HEK293T (cell line): ENCODE measurements at regions not wholly inside any gene's neighbourhood (a gene's known extent, or its start where the extent isn't known, plus 50 kb on each side); places are given as distances from the start of the nearest gene placed in this dataset.

Experiments used
- CTCF ChIA-PET: fragments of 350-600 bp; formaldehyde crosslinking; extraction: SDS; loops from one replicate; lab custom pipeline; 2021; ENCODE audit warnings: antibody characterized with exemption, inconsistent platforms; lab: Yijun Ruan, JAX
- POLR2A ChIA-PET: fragments of 350-600 bp; formaldehyde crosslinking; extraction: SDS; loops from one replicate; lab custom pipeline; 2020; ENCODE audit warnings: antibody characterized with exemption, inconsistent platforms; lab: Yijun Ruan, JAX
- DNase-seq: peaks from one replicate; pipeline ENCODE4 v3.0.0; 2012; ENCODE audit warnings: mixed read lengths; ENCODE audit errors: extremely low spot score
- ARNT ChIP-seq: fragments of 450-650 bp; IDR thresholded peaks from 2 replicates; pipeline ENCODE4 v1.6.1; 2017; ENCODE audit warnings: mild to moderate bottlenecking
- BHLHE40 ChIP-seq: fragments of 450-650 bp; IDR thresholded peaks from 2 replicates; pipeline ENCODE4 v1.6.1; 2016; ENCODE audit warnings: mild to moderate bottlenecking, moderate library complexity, borderline replicate concordance
- CTBP1 ChIP-seq: fragments of 450-650 bp; IDR thresholded peaks from 2 replicates; pipeline ENCODE4 v1.6.1; 2016; ENCODE audit warnings: borderline replicate concordance
- ELF4 ChIP-seq: fragments of 450-650 bp; IDR thresholded peaks from 2 replicates; pipeline ENCODE4 v1.6.1; 2017; ENCODE audit warnings: antibody characterized with exemption
- FOXA1 ChIP-seq: fragments of 450-650 bp; IDR thresholded peaks from 2 replicates; pipeline ENCODE4 v1.6.1; 2016; ENCODE audit warnings: mild to moderate bottlenecking
- FOXK2 ChIP-seq: fragments of 450-650 bp; IDR thresholded peaks from 2 replicates; pipeline ENCODE4 v1.6.1; 2016; ENCODE audit warnings: mild to moderate bottlenecking
- FOXM1 ChIP-seq: fragments of 450-650 bp; IDR thresholded peaks from 2 replicates; pipeline ENCODE4 v1.6.1; 2017; ENCODE audit warnings: mild to moderate bottlenecking, borderline replicate concordance
- HDGF ChIP-seq: fragments of 450-650 bp; IDR thresholded peaks from 2 replicates; pipeline ENCODE4 v1.6.1; 2017; ENCODE audit warnings: antibody characterized with exemption, borderline replicate concordance
- L3MBTL2 ChIP-seq: fragments of 450-650 bp; conservative IDR thresholded peaks from 2 replicates; pipeline ENCODE4 v1.6.1; 2016; ENCODE audit warnings: mild to moderate bottlenecking
- LEF1 ChIP-seq: fragments of 450-650 bp; IDR thresholded peaks from 2 replicates; pipeline ENCODE4 v1.6.1; 2017; ENCODE audit warnings: mild to moderate bottlenecking, borderline replicate concordance
- NFRKB ChIP-seq: fragments of 450-650 bp; IDR thresholded peaks from 2 replicates; pipeline ENCODE4 v1.6.1; 2016; ENCODE audit warnings: mild to moderate bottlenecking, moderate library complexity
- PKNOX1 ChIP-seq: fragments of 450-650 bp; IDR thresholded peaks from 2 replicates; pipeline ENCODE4 v1.6.1; 2016
- SP1 ChIP-seq: fragments of 450-650 bp; IDR thresholded peaks from 2 replicates; pipeline ENCODE4 v1.6.1; 2017
- SUZ12 ChIP-seq: fragments of 450-650 bp; IDR thresholded peaks from 2 replicates; pipeline ENCODE4 v1.6.1; 2016; ENCODE audit warnings: mild to moderate bottlenecking
- TARDBP ChIP-seq: fragments of 450-650 bp; IDR thresholded peaks from 2 replicates; pipeline ENCODE4 v1.6.1; 2016
- ZNF384 ChIP-seq: fragments of 450-650 bp; IDR thresholded peaks from 2 replicates; pipeline ENCODE4 v1.6.1; 2016

GRCh38 chr18:61702007-61702406 is 190.8 kb downstream of the RNF152 start:
- CTCF ChIA-PET: no interaction called here
- DNase-seq: no peak

GRCh38 chr18:61699397-61700110 is 193.3 kb downstream of the RNF152 start:
- DNase-seq: no peak
- ChIA-PET POLR2A (interaction anchor here (0.6 kb wide), 1 partner anchor 16 kb away, joined by 3 read pairs; no protein-coding TSS in a partner anchor), CTCF (no interaction called here)
- no peak for TF ChIP-seq L3MBTL2
- TF ChIP-seq ZNF384: no peak
- TF ChIP-seq SP1: no peak
- no peak for TF ChIP-seq NFRKB
- no peak for TF ChIP-seq FOXA1
- no peak for TF ChIP-seq TARDBP
- no peak for TF ChIP-seq FOXK2
- TF ChIP-seq FOXM1: no peak
- TF ChIP-seq CTBP1: no peak
- TF ChIP-seq PKNOX1: no peak
- TF ChIP-seq LEF1: no peak

More at GRCh38 chr18:61702007-61702406, 190.8 kb downstream of the RNF152 start:
- POLR2A ChIA-PET: no interaction called here
- TF ChIP-seq SUZ12: no peak
- TF ChIP-seq FOXK2: no peak
- no peak for TF ChIP-seq SP1
- TF ChIP-seq PKNOX1: no peak
- no peak for TF ChIP-seq FOXM1
- no peak for TF ChIP-seq TARDBP
- TF ChIP-seq NFRKB: no peak

GRCh38 chr18:61697306-61697909 is 195.4 kb downstream of the RNF152 start:
- DNase-seq: no peak
- no peak for TF ChIP-seq SP1
- no peak for TF ChIP-seq SUZ12
- no peak for TF ChIP-seq ELF4
- TF ChIP-seq L3MBTL2: no peak
- TF ChIP-seq HDGF: no peak
- TF ChIP-seq NFRKB: no peak
- TF ChIP-seq FOXM1: no peak
- no peak for TF ChIP-seq FOXA1
- TF ChIP-seq BHLHE40: no peak
- TF ChIP-seq ARNT: no peak
- TF ChIP-seq LEF1: no peak
- no peak for TF ChIP-seq PKNOX1
- TF ChIP-seq TARDBP: no peak
- no peak for TF ChIP-seq FOXK2
- TF ChIP-seq CTBP1: no peak
- POLR2A ChIA-PET: no interaction called here
- CTCF ChIA-PET: no interaction called here

- ChIA-PET CTCF (no interaction called here), POLR2A (no interaction called here)
- TF ChIP-seq BHLHE40 (no peak), ELF4 (no peak), HDGF (no peak), L3MBTL2 (no peak), SP1 (no peak), FOXK2 (no peak)
- DNase-seq: no peak
These were observed 198.6 kb downstream of the RNF152 start for GRCh38 chr18:61694236-61694635.

- CTCF ChIA-PET: no interaction called here
- TF ChIP-seq FOXK2 (no peak), NFRKB (no peak), FOXM1 (no peak), LEF1 (no peak), BHLHE40 (no peak), HDGF (no peak), FOXA1 (no peak), SP1 (no peak), ARNT (no peak), CTBP1 (no peak)
- POLR2A ChIA-PET: no interaction called here
- no peak for DNase-seq
These were observed 202.2 kb downstream of the RNF152 start for GRCh38 chr18:61690418-61691138.

- ChIA-PET CTCF (interaction anchor here (0.6 kb wide), 1 partner anchor 27 kb away, joined by 5 read pairs; no protein-coding TSS in a partner anchor), POLR2A (no interaction called here)
- TF ChIP-seq TARDBP (no peak), ARNT (no peak), PKNOX1 (no peak), FOXA1 (no peak), BHLHE40 (no peak), CTBP1 (no peak), LEF1 (no peak), ZNF384 (no peak), SUZ12 (no peak), L3MBTL2 (no peak)
- DNase-seq: no peak
These were observed 205.5 kb downstream of the RNF152 start for GRCh38 chr18:61687317-61687716.
